ENCODE measurements at regions not wholly inside any gene's neighbourhood (a gene's known extent, or its start where the extent isn't known, plus 50 kb on each side); places are given as distances from the start of the nearest gene placed in this dataset.

- intact Hi-C loops (cut with micrococcal nuclease) = no loop called here
- no peaks in the 10 kb centered on the region; the same call in 1 of the 2 replicates for H3K9me3 ChIP-seq (replicated peaks; ENCODE audit: control insufficient read depth, insufficient read depth, low read depth, low read length)
Measured at GRCh38 chr4:129707949-129708348, 612.0 kb downstream of the C4orf33 start.

More at GRCh38 chr4:129707949-129708348, 612.0 kb downstream of the C4orf33 start:
- TF ChIP-seq MXI1 (IDR thresholded peaks at IDR 0.05; ENCODE audit: low read depth, low read length) (no peak), SIN3B (IDR thresholded peaks at IDR 0.05; ENCODE audit: low read depth) (no peak), ZNF655 (CRISPR knock-in tag; IDR thresholded peaks at IDR 0.05) (no peak), THRB (CRISPR knock-in tag; conservative IDR thresholded peaks at IDR 0.05) (no peak), ZBTB12 (CRISPR knock-in tag; IDR thresholded peaks at IDR 0.05) (no peak), NCOA2 (IDR thresholded peaks at IDR 0.05; ENCODE audit: partially characterized antibody in 2 of 2) (no peak), ZBTB17 (CRISPR knock-in tag; IDR thresholded peaks at IDR 0.05) (no peak), GATAD2A (IDR thresholded peaks at IDR 0.05) (no peak), TAF9B (IDR thresholded peaks at IDR 0.05; ENCODE audit: partially characterized antibody) (no peak), RERE (CRISPR knock-in tag; IDR thresholded peaks at IDR 0.05; ENCODE audit: borderline replicate concordance) (no peak), RBM39 (optimal IDR thresholded peaks at IDR 0.05; ENCODE audit: low read depth, low read length) (no peak), WHSC1 (IDR thresholded peaks at IDR 0.05; ENCODE audit: low read length) (no peak), ZNF311 (CRISPR knock-in tag; IDR thresholded peaks at IDR 0.05) (no peak)
- ATAC-seq (no peak), FAIRE-seq (no peak), DNase-seq (ENCODE audit: extremely low read depth in 1 of 4, low spot score in 3 of 4) (no peak)
- no peaks in the 10 kb centered on the region for H3K79me2 ChIP-seq (ENCODE audit: control insufficient read depth, insufficient read depth, low read length)
- no peaks in the 10 kb centered on the region for H3K9me1 ChIP-seq (ENCODE audit: control insufficient read depth, insufficient read depth, low read length)
- ChIA-PET POLR2A (no interaction called here), CTCF (ENCODE audit: low intra/inter-chr PET ratio) (no interaction called here)
- H3K27me3 ChIP-seq (ENCODE audit: control insufficient read depth in 2 of 2, insufficient read depth in 2 of 2, low read length in 2 of 2) = no peaks in the 10 kb centered on the region
- H3K4me1 ChIP-seq (replicated peaks in 1 of 2; ENCODE audit: control insufficient read depth in 2 of 2, insufficient read depth in 2 of 2, low read length in 2 of 2) = no peaks in the 10 kb centered on the region
- no peak overlapping the region for H3K4me2 ChIP-seq (ENCODE audit: insufficient read depth, low read length)
- H3K4me3 ChIP-seq = no peak overlapping the region
- no peaks in the 10 kb centered on the region for H4K20me1 ChIP-seq (replicated peaks; ENCODE audit: control insufficient read depth, insufficient read depth, low read length)
- H3K9ac ChIP-seq (ENCODE audit: insufficient read depth in 1 of 2, low read depth in 2 of 2, low read length in 2 of 2) = no peak overlapping the region
- H3K36me3 ChIP-seq (ENCODE audit: control insufficient read depth, insufficient read depth, low read length) = no peaks in the 10 kb centered on the region
- in situ Hi-C loops (cut with MboI) = no loop called here
- no TSS peak for BruUV-seq (replicated peaks)
- no peak overlapping the region for H3K27ac ChIP-seq (ENCODE audit: extremely low read depth, low read depth, low read length)
- no peak overlapping the region for H2AFZ ChIP-seq (ENCODE audit: low read depth, low read length)
